ENCODE measurements at regions not wholly inside any gene's neighbourhood (a gene's known extent, or its start where the extent isn't known, plus 50 kb on each side); places are given as distances from the start of the nearest gene placed in this dataset.

DNA sequence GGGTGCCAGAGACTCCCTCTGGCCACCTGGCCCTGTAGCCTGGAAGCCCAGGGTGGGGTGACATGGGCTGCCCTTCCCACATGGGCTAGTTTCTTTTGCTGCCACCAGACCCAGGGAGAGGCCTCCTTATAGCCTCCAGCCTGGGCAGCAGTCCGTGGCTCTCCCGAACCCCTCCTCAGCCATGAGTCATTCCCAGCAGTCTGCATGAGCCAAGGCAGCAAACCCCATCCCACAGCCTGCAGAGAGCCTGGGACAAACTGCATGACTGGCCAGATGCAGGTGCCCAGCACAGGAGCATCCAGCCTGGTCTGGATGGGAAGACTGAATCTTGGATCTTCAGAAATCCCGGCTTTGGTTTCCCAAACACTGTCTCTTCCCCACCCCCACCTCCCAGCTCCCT, 75.7 kb downstream of the MRPL14 start:
- TF ChIP-seq, protein P1, sequence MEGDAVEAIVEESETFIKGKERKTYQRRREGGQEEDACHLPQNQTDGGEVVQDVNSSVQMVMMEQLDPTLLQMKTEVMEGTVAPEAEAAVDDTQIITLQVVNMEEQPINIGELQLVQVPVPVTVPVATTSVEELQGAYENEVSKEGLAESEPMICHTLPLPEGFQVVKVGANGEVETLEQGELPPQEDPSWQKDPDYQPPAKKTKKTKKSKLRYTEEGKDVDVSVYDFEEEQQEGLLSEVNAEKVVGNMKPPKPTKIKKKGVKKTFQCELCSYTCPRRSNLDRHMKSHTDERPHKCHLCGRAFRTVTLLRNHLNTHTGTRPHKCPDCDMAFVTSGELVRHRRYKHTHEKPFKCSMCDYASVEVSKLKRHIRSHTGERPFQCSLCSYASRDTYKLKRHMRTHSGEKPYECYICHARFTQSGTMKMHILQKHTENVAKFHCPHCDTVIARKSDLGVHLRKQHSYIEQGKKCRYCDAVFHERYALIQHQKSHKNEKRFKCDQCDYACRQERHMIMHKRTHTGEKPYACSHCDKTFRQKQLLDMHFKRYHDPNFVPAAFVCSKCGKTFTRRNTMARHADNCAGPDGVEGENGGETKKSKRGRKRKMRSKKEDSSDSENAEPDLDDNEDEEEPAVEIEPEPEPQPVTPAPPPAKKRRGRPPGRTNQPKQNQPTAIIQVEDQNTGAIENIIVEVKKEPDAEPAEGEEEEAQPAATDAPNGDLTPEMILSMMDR (conservative IDR thresholded peaks at IDR 0.05; ENCODE audit: low read depth, low read length), result no peak
- TF ChIP-seq EZH2 (IDR thresholded peaks at IDR 0.05; ENCODE audit: low read length, unreplicated experiment) (no peak), EZH2phosphoT487 (IDR thresholded peaks at IDR 0.05; ENCODE audit: borderline replicate concordance, low read length) (no peak)
